OCI-LY7 (cell line): ENCODE measurements at regions not wholly inside any gene's neighbourhood (a gene's known extent, or its start where the extent isn't known, plus 50 kb on each side); places are given as distances from the start of the nearest gene placed in this dataset.

Source experiments
- CTCF ChIP-seq: fragments of 200-600 bp; sonication (generic); conservative IDR thresholded peaks from 2 replicates; pipeline ENCODE4 v1.5.1; 2014; ENCODE audit warnings: mild to moderate bottlenecking, antibody characterized with exemption, low read length, moderate library complexity, mixed read lengths
- EZH2phosphoT487 ChIP-seq: fragments of 200-600 bp; sonication (generic); IDR thresholded peaks from 2 replicates; pipeline ENCODE4 v1.6.1; 2018; ENCODE audit warnings: low read depth, borderline replicate concordance, mild to moderate bottlenecking, mixed run types, antibody characterized with exemption, low read length, moderate library complexity, mixed read lengths

- TF ChIP-seq CTCF (no peak), EZH2phosphoT487 (no peak)
Observed at GRCh38 chr2:129205176-129205575, 774.3 kb upstream of the RAB6C start.
